ENCODE measurements at regions not wholly inside any gene's neighbourhood (a gene's known extent, or its start where the extent isn't known, plus 50 kb on each side); places are given as distances from the start of the nearest gene placed in this dataset.

- DNase-seq = peak; percentile 18
Observed at GRCh38 chr1:209207701-209208286, 375.7 kb upstream of the CAMK1G start.

GRCh38 chr1:209208648-209209047 is 374.9 kb upstream of the CAMK1G start:
- no peak for DNase-seq

GRCh38 chr1:209213989-209214388 is 369.5 kb upstream of the CAMK1G start:
- no peak for DNase-seq

- no peak for DNase-seq
Observed at GRCh38 chr1:209215826-209216225, 367.7 kb upstream of the CAMK1G start.

- no peak for DNase-seq
Observed at GRCh38 chr1:209218113-209218512, 365.4 kb upstream of the CAMK1G start.

GRCh38 chr1:209218981-209219380 is 364.5 kb upstream of the CAMK1G start:
- no peak for DNase-seq

- no peak for DNase-seq
Observed at GRCh38 chr1:209219791-209220524, 363.6 kb upstream of the CAMK1G start.

GRCh38 chr1:209222826-209223225 is 360.7 kb upstream of the CAMK1G start:
- DNase-seq = no peak

- no peak for DNase-seq
Observed at GRCh38 chr1:209223791-209224190, 359.7 kb upstream of the CAMK1G start.

GRCh38 chr1:209224886-209225285 is 358.6 kb upstream of the CAMK1G start:
- no peak for DNase-seq

GRCh38 chr1:209227171-209227570 is 356.3 kb upstream of the CAMK1G start:
- DNase-seq = no peak

- no peak for DNase-seq
Observed at GRCh38 chr1:209227941-209228340, 355.6 kb upstream of the CAMK1G start.

- no peak for DNase-seq
Observed at GRCh38 chr1:209229494-209230061, 353.9 kb upstream of the CAMK1G start.

- DNase-seq = no peak
Observed at GRCh38 chr1:209230314-209230713, 353.2 kb upstream of the CAMK1G start.

GRCh38 chr1:209231476-209232156 is 351.9 kb upstream of the CAMK1G start:
- no peak for DNase-seq

GRCh38 chr1:209232197-209232596 is 351.3 kb upstream of the CAMK1G start:
- no peak for DNase-seq

- no peak for DNase-seq
Observed at GRCh38 chr1:209232759-209233158, 350.8 kb upstream of the CAMK1G start.

GRCh38 chr1:209235166-209235565 is 348.3 kb upstream of the CAMK1G start:
- no peak for DNase-seq

GRCh38 chr1:209238356-209238755 is 345.2 kb upstream of the CAMK1G start:
- DNase-seq = no peak

- no peak for DNase-seq
Observed at GRCh38 chr1:209240351-209240750, 343.2 kb upstream of the CAMK1G start.

- DNase-seq = no peak
Observed at GRCh38 chr1:209241487-209241886, 342.0 kb upstream of the CAMK1G start.

- no peak for DNase-seq
Observed at GRCh38 chr1:209248649-209249279, 334.8 kb upstream of the CAMK1G start.

- DNase-seq = no peak
Observed at GRCh38 chr1:209249280-209249670, 334.2 kb upstream of the CAMK1G start.
